RWPE2 (cell line): ENCODE measurements at regions not wholly inside any gene's neighbourhood (a gene's known extent, or its start where the extent isn't known, plus 50 kb on each side); places are given as distances from the start of the nearest gene placed in this dataset.
"Not testable (repeated sequence)": the region's sequence is repeated elsewhere in the genome, so short reads cannot be mapped to it uniquely, and the experiment has no call there.

Experiments used
- ATAC-seq: fragments of 200-7000 bp; cut with Tn5 transposase; 3 replicates; pipeline ENCODE4 v1.9.1; 2021; ENCODE audit warnings: low read depth
- DNase-seq: peaks from one replicate; pipeline ENCODE4 v3.0.0-alpha.2; 2020; ENCODE audit warnings: low spot score
- H3K27ac ChIP-seq: fragments of 450-650 bp; 2 replicates; pipeline ENCODE4 v1.5.1; 2017; ENCODE audit warnings: mild to moderate bottlenecking; ENCODE audit not compliant: poor library complexity, severe bottlenecking
- H3K27me3 ChIP-seq: fragments of 250-450 bp; sonication (Bioruptor Pico); 2 replicates; pipeline ENCODE4 v1.5.1; 2021; ENCODE audit warnings: mild to moderate bottlenecking, moderate library complexity; ENCODE audit not compliant: insufficient read depth, poor library complexity, severe bottlenecking
- H3K36me3 ChIP-seq: fragments of 250-450 bp; sonication (Bioruptor Pico); 2 replicates; pipeline ENCODE4 v1.5.1; 2020; ENCODE audit warnings: low read depth, mild to moderate bottlenecking, moderate library complexity
- H3K4me1 ChIP-seq: fragments of 250-450 bp; sonication (Bioruptor Pico); 2 replicates; pipeline ENCODE4 v1.5.1; 2021; ENCODE audit warnings: mild to moderate bottlenecking, moderate library complexity; ENCODE audit not compliant: insufficient read depth, poor library complexity, severe bottlenecking
- H3K4me3 ChIP-seq: fragments of 250-450 bp; sonication (Bioruptor Pico); 2 replicates; pipeline ENCODE4 v1.5.1; 2021; ENCODE audit warnings: mild to moderate bottlenecking, moderate library complexity; ENCODE audit not compliant: severe bottlenecking
- H3K9me3 ChIP-seq: fragments of 250-450 bp; sonication (Bioruptor Pico); 2 replicates; pipeline ENCODE4 v1.5.1; 2021; ENCODE audit warnings: mild to moderate bottlenecking, moderate library complexity; ENCODE audit not compliant: severe bottlenecking
- TF ChIP-seq, protein P1 (sequence below): fragments of 450-650 bp; IDR thresholded peaks from one replicate; pipeline ENCODE4 v1.5.1; 2017; ENCODE audit warnings: mild to moderate bottlenecking, moderate library complexity; ENCODE audit not compliant: poor library complexity, severe bottlenecking

DNA sequence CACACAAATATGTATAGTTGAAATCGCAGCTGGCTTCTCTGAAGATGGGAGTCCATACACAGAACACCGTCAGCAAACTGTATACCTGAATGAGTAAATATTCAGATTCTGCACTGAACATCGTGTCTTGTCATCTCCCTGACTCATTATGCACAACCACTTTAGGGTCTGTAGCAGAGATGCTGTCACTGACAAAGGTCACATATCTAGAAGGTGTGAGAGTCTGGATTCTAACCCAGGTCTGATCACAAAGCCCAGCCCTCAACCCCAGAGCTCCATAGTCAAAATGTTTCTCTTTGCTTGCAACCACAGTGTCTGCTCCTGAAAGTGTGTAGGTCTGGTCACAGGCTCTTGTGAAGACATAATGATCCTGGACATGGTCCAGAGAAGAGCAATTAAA lies 78.3 kb upstream of the PAX8 start:
- ATAC-seq, result no peak
- no peak overlapping the region for H3K27ac ChIP-seq
- no peaks in the 10 kb centered on the region for H3K9me3 ChIP-seq
- TF ChIP-seq, protein P1, sequence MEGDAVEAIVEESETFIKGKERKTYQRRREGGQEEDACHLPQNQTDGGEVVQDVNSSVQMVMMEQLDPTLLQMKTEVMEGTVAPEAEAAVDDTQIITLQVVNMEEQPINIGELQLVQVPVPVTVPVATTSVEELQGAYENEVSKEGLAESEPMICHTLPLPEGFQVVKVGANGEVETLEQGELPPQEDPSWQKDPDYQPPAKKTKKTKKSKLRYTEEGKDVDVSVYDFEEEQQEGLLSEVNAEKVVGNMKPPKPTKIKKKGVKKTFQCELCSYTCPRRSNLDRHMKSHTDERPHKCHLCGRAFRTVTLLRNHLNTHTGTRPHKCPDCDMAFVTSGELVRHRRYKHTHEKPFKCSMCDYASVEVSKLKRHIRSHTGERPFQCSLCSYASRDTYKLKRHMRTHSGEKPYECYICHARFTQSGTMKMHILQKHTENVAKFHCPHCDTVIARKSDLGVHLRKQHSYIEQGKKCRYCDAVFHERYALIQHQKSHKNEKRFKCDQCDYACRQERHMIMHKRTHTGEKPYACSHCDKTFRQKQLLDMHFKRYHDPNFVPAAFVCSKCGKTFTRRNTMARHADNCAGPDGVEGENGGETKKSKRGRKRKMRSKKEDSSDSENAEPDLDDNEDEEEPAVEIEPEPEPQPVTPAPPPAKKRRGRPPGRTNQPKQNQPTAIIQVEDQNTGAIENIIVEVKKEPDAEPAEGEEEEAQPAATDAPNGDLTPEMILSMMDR, result no peak
- H3K4me3 ChIP-seq, result no peak overlapping the region
- no peak for DNase-seq
- peaks cover 4% of the 10 kb centered on the region for H3K4me1 ChIP-seq
- H3K36me3 ChIP-seq, result no peaks in the 10 kb centered on the region
- H3K27me3 ChIP-seq, result no peaks in the 10 kb centered on the region

DNA sequence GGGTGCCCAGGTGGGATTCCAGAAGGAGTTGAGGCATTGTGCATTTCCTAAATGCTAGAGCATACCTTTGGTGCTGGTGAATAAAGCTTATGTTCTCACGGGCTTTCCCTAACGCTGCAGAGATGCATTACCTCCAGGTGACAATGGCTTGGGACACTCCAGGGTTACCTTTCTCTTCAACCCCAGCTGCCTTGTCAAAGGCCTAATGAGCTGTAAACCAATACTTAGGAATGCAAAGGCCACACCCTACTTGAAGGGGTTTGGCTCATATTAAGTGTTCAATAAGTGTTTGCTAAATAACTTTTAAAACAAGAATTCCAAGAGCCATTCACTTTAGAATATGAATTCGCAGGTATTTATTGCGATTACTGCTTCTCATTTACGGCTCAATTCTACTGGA lies 77.6 kb upstream of the PAX8 start:
- not testable (repeated sequence) for H3K4me3 ChIP-seq, H3K4me1 ChIP-seq, DNase-seq, H3K27me3 ChIP-seq, H3K36me3 ChIP-seq, ATAC-seq, H3K27ac ChIP-seq, H3K9me3 ChIP-seq

DNA sequence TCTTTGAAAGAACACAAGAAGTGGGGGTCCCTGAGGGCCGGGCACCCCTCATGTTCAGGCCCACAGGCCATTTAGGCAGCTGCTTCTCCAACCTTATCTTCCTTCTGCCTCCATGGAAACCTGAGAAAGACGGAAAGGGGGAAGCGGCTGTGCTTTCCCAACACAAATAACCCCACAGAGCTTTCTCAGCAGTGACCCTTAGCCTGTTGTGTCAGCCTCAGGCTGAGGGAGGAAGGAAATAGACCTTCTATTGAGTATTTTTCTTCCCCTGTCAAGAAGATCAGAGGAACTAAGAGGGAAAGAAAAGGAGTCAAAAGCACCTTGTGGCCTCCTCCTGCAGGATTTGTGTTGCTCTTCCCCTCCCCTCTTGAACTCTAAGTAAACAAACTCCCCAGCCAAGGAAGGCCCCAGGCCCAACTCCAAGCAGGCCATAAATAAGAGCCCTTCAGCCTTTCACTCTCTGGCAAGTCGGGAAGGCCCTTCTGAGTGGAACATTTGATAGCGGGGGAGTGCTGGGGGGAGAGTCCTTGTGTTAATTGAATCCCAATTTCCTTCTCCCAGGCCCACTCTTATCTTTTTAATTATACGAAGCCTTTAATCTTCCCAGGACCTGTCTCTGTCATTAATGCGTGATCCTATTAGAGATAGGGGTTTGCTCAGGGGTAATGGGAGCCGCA lies 76.8 kb upstream of the PAX8 start:
- H3K4me3 ChIP-seq, H3K27ac ChIP-seq, H3K4me1 ChIP-seq, ATAC-seq, H3K9me3 ChIP-seq, DNase-seq, H3K27me3 ChIP-seq, H3K36me3 ChIP-seq: not testable (repeated sequence)

DNA sequence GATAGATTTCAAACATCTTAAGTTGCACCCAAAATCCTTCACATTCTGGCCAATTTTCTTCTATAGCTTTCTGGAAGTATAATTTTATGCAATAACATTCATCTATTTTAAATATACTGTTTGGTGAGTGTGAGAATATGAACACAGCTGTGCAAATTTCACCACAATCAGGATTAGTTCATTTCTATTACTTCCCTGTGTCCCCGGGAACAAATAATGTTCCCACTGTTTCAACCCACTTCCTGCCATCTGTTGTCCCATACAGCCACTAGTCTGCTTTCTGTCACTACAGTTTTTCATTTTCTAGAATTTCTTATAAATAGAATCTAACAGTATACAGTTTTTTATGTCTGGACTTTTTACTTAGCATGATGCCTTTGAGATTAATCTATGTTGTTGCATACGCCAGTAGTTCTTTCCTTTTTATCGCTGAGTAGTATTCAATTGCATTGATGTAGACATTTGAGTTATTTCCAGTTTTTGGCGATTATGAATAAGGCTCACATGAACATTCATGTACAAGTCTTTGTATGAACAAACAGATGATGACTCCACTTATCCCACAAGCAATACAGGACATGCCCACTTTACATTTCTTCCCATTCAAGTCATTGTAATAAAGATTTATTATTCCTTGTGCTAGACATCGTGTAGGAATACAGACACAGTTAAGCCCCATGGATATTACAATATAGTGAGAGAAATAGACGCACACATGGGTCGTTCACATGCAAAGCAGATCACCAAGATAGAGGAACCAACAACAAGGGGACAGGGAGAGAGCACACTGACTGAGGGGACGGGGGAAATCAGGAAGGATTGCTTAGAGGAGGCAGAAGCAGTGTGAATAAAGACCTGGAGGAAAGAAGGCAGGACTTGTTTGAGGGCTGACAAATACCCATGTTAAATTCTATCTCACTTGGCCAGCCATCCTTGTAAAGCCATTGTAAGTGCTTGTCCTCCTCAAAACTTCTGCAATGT lies 72.9 kb upstream of the PAX8 start:
- Histone ChIP-seq H3K4me3 (no peak overlapping the region), H3K4me1 (no peaks in the 10 kb centered on the region), H3K27me3 (no peaks in the 10 kb centered on the region), H3K9me3 (no peaks in the 10 kb centered on the region), H3K36me3 (no peaks in the 10 kb centered on the region), H3K27ac (no peak overlapping the region)
- DNase-seq (no peak), ATAC-seq (no peak)
- TF ChIP-seq, protein P1, result no peak

DNA sequence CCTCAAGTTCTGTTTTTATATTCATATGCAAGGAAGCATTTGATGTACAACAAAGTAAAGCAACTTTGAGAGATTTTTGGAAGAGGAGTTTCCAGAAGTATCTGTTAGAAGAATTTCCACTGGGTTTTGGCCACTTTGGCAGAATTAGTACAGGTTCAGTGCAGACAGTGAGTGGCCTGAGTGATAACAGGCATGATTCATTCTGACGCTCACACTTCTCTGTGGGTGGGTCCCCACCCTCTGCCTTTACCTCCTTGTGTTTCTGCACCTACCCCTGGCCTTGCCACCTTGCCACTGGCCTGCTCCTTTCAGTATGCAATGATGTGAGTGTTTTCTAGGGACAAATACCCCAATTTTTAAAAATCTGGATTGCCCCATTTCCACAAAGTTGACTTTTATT lies 65.1 kb upstream of the PAX8 start:
- not testable (repeated sequence) for H3K36me3 ChIP-seq, H3K27me3 ChIP-seq, H3K4me3 ChIP-seq, ATAC-seq, DNase-seq, H3K27ac ChIP-seq, H3K4me1 ChIP-seq, H3K9me3 ChIP-seq

DNA sequence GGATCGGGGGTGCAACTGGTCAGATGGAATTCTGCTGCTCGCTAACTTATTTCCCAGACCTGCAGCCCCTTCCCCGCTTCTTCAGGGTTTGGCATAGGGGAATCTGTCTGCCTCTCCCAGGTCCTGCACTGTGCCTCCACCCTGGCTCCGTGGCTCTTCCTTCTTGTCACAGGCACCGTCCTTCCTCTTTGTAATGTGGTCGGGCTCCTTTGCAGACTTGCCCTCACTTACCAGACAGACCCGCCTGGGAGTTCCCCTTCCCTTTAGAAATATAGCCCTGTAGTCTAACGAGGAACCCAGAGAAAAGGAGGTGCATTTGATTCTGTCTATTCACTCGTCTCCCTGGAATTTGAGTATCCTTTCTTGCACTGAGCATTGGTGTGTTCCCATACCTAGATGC lies 63.9 kb upstream of the PAX8 start:
- Histone ChIP-seq H3K36me3 (no peaks in the 10 kb centered on the region), H3K27ac (no peak overlapping the region), H3K9me3 (no peaks in the 10 kb centered on the region), H3K27me3 (no peaks in the 10 kb centered on the region), H3K4me3 (no peak overlapping the region), H3K4me1 (peaks cover 5% of the 10 kb centered on the region)
- no peak for DNase-seq
- TF ChIP-seq, protein P1, result no peak
- ATAC-seq, result no peak

DNA sequence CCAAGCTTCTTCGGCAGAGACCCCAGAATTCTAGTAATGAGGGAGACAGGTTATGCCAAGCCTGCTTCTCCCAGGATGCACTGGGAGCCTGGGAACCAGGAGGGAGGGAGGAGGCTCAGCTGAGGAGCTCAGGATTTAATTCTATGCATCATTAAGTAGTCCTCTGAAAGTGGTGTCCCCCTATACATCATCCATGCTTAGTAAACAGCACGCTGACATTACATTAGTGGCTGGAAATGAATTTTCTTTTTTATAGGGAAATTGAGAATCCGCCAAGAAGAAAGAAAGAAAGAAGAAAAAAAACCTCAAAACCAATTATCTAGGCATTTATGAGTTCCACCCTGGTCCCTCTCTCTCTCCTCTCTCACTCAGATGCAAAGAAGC lies 63.1 kb upstream of the PAX8 start:
- not testable (repeated sequence) for ATAC-seq, H3K4me1 ChIP-seq, H3K27ac ChIP-seq, H3K27me3 ChIP-seq, H3K9me3 ChIP-seq, H3K36me3 ChIP-seq, H3K4me3 ChIP-seq, DNase-seq
